ENCODE measurements at regions not wholly inside any gene's neighbourhood (a gene's known extent, or its start where the extent isn't known, plus 50 kb on each side); places are given as distances from the start of the nearest gene placed in this dataset.

GRCh38 chr5:2565147-2565546, 186.3 kb downstream of the IRX2 start:
- no peaks in the 10 kb centered on the region for H3K4me1 ChIP-seq (ENCODE audit: control extremely low read depth in 1 of 4, control insufficient read depth in 4 of 4, insufficient read depth in 4 of 4, low read length in 3 of 4)
- POLR2A ChIA-PET: no interaction called here
- 95% methylated on average over 4 of the region's 6 CpGs for WGBS (ENCODE audit: insufficient coverage)
- no peak overlapping the region for H3K27ac ChIP-seq (ENCODE audit: insufficient read depth in 1 of 2, low read depth in 1 of 2, low read length in 2 of 2, poor library complexity in 1 of 2, severe bottlenecking in 2 of 2)
- H3K9me3 ChIP-seq (ENCODE audit: control extremely low read depth in 1 of 5, control insufficient read depth in 4 of 5, insufficient read depth in 2 of 5, low read depth in 1 of 5, low read length in 4 of 5): peaks cover 0 to 3% (median 1%) of the 10 kb centered on the region in 5 experiments
- no peak for DNase-seq
- H3K36me3 ChIP-seq (ENCODE audit: control insufficient read depth in 4 of 4, insufficient read depth in 4 of 4, low read length in 3 of 4): no peaks in the 10 kb centered on the region
- no peaks in the 10 kb centered on the region for H3K27me3 ChIP-seq (replicated peaks in 2 of 5; ENCODE audit: control insufficient read depth in 4 of 5, insufficient read depth in 5 of 5, low read length in 4 of 5)
- no peak overlapping the region for H3K4me3 ChIP-seq (ENCODE audit: control insufficient read depth in 1 of 7, extremely low read depth in 1 of 7, insufficient read depth in 4 of 7, low read depth in 2 of 7, low read length in 6 of 7)
- CTCF ChIA-PET: no interaction called here

DNA sequence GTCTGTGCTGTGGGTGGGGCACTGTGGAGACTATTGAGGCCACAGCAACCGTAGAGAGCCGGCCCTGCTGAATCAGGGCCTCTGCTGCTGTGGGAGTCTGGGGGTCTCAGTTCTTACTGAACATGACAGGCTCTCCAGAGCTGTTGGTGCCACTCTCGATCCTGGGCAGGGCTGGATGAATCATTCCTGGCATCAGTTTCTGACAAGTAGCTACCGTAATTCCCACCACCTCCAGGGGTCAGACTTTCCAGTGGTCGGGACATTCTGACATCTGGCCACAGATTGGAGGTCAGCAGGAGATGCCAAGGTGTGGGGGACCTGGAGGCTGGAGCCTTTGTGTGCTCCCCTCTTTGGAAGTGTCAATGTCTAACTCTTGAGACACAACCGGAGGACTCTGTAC, 188.4 kb downstream of the IRX2 start:
- no peak for DNase-seq
- Histone ChIP-seq H3K9me3 (ENCODE audit: control extremely low read depth in 1 of 5, control insufficient read depth in 4 of 5, insufficient read depth in 2 of 5, low read depth in 1 of 5, low read length in 4 of 5) (peaks cover 0 to 3% (median 1%) of the 10 kb centered on the region in 5 experiments), H3K27me3 (replicated peaks in 2 of 5; ENCODE audit: control insufficient read depth in 4 of 5, insufficient read depth in 5 of 5, low read length in 4 of 5) (no peaks in the 10 kb centered on the region), H3K36me3 (ENCODE audit: control insufficient read depth in 4 of 4, insufficient read depth in 4 of 4, low read length in 3 of 4) (no peaks in the 10 kb centered on the region), H3K27ac (ENCODE audit: insufficient read depth in 1 of 2, low read depth in 1 of 2, low read length in 2 of 2, poor library complexity in 1 of 2, severe bottlenecking in 2 of 2) (no peak overlapping the region), H3K4me3 (ENCODE audit: control insufficient read depth in 1 of 7, extremely low read depth in 1 of 7, insufficient read depth in 4 of 7, low read depth in 2 of 7, low read length in 6 of 7) (no peak overlapping the region), H3K4me1 (ENCODE audit: control extremely low read depth in 1 of 4, control insufficient read depth in 4 of 4, insufficient read depth in 4 of 4, low read length in 3 of 4) (no peaks in the 10 kb centered on the region)
- ChIA-PET POLR2A (no interaction called here), CTCF (no interaction called here)
- WGBS (ENCODE audit: insufficient coverage): 94% methylated on average over 6 of the region's 6 CpGs

DNA sequence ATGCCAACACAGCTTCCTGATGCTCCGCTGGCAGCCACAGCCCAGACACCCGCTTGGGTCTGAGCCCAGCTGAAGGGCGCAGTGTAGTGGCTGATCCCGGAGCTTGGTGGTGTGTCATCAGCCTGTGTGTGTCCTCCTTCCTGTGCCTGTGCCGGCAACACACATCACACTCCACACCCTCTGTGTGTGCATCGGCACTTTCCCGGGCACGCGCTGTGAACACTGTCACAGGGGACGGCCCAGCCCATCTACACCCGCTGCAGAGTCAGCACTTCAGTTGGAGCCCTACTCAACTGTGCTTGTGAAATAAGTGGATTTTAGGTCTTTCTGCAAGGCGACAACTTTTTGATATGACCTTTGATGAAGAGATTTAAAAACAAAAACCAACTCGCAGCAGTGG, 189.4 kb downstream of the IRX2 start:
- ChIA-PET POLR2A (no interaction called here), CTCF (no interaction called here)
- Histone ChIP-seq H3K36me3 (ENCODE audit: control insufficient read depth in 4 of 4, insufficient read depth in 4 of 4, low read length in 3 of 4) (no peaks in the 10 kb centered on the region), H3K27ac (ENCODE audit: insufficient read depth in 1 of 2, low read depth in 1 of 2, low read length in 2 of 2, poor library complexity in 1 of 2, severe bottlenecking in 2 of 2) (no peak overlapping the region), H3K9me3 (ENCODE audit: control extremely low read depth in 1 of 5, control insufficient read depth in 4 of 5, insufficient read depth in 2 of 5, low read depth in 1 of 5, low read length in 4 of 5) (peaks cover 0 to 3% (median 1%) of the 10 kb centered on the region in 5 experiments), H3K27me3 (replicated peaks in 2 of 5; ENCODE audit: control insufficient read depth in 4 of 5, insufficient read depth in 5 of 5, low read length in 4 of 5) (no peaks in the 10 kb centered on the region), H3K4me1 (ENCODE audit: control extremely low read depth in 1 of 4, control insufficient read depth in 4 of 4, insufficient read depth in 4 of 4, low read length in 3 of 4) (no peaks in the 10 kb centered on the region), H3K4me3 (ENCODE audit: control insufficient read depth in 1 of 7, extremely low read depth in 1 of 7, insufficient read depth in 4 of 7, low read depth in 2 of 7, low read length in 6 of 7) (no peak overlapping the region)
- 88% methylated on average over 4 of the region's 13 CpGs for WGBS (ENCODE audit: insufficient coverage)
- no peak for DNase-seq

- Histone ChIP-seq H3K27ac (ENCODE audit: insufficient read depth in 1 of 2, low read depth in 1 of 2, low read length in 2 of 2, poor library complexity in 1 of 2, severe bottlenecking in 2 of 2) (no peak overlapping the region), H3K4me1 (ENCODE audit: control extremely low read depth in 1 of 4, control insufficient read depth in 4 of 4, insufficient read depth in 4 of 4, low read length in 3 of 4) (no peaks in the 10 kb centered on the region), H3K27me3 (replicated peaks in 2 of 5; ENCODE audit: control insufficient read depth in 4 of 5, insufficient read depth in 5 of 5, low read length in 4 of 5) (no peaks in the 10 kb centered on the region), H3K4me3 (ENCODE audit: control insufficient read depth in 1 of 7, extremely low read depth in 1 of 7, insufficient read depth in 4 of 7, low read depth in 2 of 7, low read length in 6 of 7) (no peak overlapping the region), H3K36me3 (ENCODE audit: control insufficient read depth in 4 of 4, insufficient read depth in 4 of 4, low read length in 3 of 4) (no peaks in the 10 kb centered on the region), H3K9me3 (ENCODE audit: control extremely low read depth in 1 of 5, control insufficient read depth in 4 of 5, insufficient read depth in 2 of 5, low read depth in 1 of 5, low read length in 4 of 5) (peaks cover 0 to 3% (median 2%) of the 10 kb centered on the region in 5 experiments)
- ChIA-PET CTCF (no interaction called here), POLR2A (no interaction called here)
- 97% methylated on average over 4 of the region's 5 CpGs for WGBS (ENCODE audit: insufficient coverage)
- DNase-seq: no peak
Measured at GRCh38 chr5:2560435-2560834, 191.0 kb downstream of the IRX2 start.

DNA sequence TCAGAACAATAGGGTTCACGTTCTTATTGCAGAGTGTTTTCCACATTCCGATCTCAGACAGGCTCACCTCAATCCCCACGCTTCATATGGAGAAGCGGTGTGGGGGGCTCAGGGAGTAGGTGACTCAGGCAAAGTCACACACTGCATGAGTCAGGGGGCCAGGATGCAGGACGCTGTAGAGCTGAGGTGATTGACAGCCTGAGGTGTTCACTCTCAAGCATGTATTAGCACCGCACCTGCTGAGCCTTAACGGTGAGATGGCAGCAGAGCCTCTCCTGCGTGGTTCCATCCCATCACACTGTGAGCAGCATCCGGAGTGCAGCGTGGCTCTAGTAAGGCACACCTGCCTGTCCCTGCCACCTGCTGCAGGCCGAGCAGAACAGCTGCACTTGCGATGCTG, 194.0 kb downstream of the IRX2 start:
- POLR2A ChIA-PET: no interaction called here
- no peak for DNase-seq
- Histone ChIP-seq H3K9me3 (ENCODE audit: control extremely low read depth in 1 of 5, control insufficient read depth in 4 of 5, insufficient read depth in 2 of 5, low read depth in 1 of 5, low read length in 4 of 5) (peaks cover 0 to 13% (median 3%) of the 10 kb centered on the region in 5 experiments), H3K36me3 (ENCODE audit: control insufficient read depth in 4 of 4, insufficient read depth in 4 of 4, low read length in 3 of 4) (no peaks in the 10 kb centered on the region), H3K27me3 (replicated peaks in 2 of 5; ENCODE audit: control insufficient read depth in 4 of 5, insufficient read depth in 5 of 5, low read length in 4 of 5) (no peaks in the 10 kb centered on the region), H3K27ac (ENCODE audit: insufficient read depth in 1 of 2, low read depth in 1 of 2, low read length in 2 of 2, poor library complexity in 1 of 2, severe bottlenecking in 2 of 2) (no peak overlapping the region), H3K4me1 (ENCODE audit: control extremely low read depth in 1 of 4, control insufficient read depth in 4 of 4, insufficient read depth in 4 of 4, low read length in 3 of 4) (no peaks in the 10 kb centered on the region), H3K4me3 (ENCODE audit: control insufficient read depth in 1 of 7, extremely low read depth in 1 of 7, insufficient read depth in 4 of 7, low read depth in 2 of 7, low read length in 6 of 7) (no peak overlapping the region)
- WGBS (ENCODE audit: insufficient coverage): 96% methylated on average over 11 of the region's 12 CpGs
- CTCF ChIA-PET: no interaction called here

DNA sequence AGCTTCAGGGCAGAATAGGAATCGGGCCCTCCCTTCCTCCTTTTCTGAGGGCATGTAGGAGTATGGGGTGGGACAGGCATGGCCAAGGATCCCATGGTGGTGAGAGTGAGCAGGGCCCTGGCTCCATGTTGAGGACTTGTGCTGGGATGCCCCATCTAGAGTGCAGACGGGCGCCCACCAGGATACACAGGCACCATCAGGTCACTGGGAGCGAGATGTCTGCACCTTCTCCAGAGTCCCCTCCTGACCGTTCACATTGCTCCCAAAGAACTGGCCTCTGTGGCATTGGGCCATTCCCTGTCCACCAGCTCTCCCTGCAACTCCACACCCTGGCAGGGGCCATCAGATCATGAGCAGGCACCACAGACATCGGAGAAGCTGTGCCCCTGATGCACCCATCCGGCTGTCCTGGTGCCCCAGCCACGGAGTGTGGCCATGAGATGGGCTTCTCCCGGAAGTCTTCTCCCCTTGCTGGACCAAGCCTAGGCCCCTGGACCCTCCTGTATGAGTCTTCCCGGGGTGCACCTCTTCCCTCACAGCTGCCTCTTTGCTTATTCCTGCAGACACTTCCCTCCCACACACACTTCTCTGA, 195.0 kb downstream of the IRX2 start:
- Histone ChIP-seq H3K27ac (ENCODE audit: insufficient read depth in 1 of 2, low read depth in 1 of 2, low read length in 2 of 2, poor library complexity in 1 of 2, severe bottlenecking in 2 of 2) (no peak overlapping the region), H3K4me1 (ENCODE audit: control extremely low read depth in 1 of 4, control insufficient read depth in 4 of 4, insufficient read depth in 4 of 4, low read length in 3 of 4) (no peaks in the 10 kb centered on the region), H3K27me3 (replicated peaks in 2 of 5; ENCODE audit: control insufficient read depth in 4 of 5, insufficient read depth in 5 of 5, low read length in 4 of 5) (no peaks in the 10 kb centered on the region), H3K9me3 (ENCODE audit: control extremely low read depth in 1 of 5, control insufficient read depth in 4 of 5, insufficient read depth in 2 of 5, low read depth in 1 of 5, low read length in 4 of 5) (peaks cover 0 to 13% (median 3%) of the 10 kb centered on the region in 5 experiments), H3K36me3 (ENCODE audit: control insufficient read depth in 4 of 4, insufficient read depth in 4 of 4, low read length in 3 of 4) (no peaks in the 10 kb centered on the region), H3K4me3 (ENCODE audit: control insufficient read depth in 1 of 7, extremely low read depth in 1 of 7, insufficient read depth in 4 of 7, low read depth in 2 of 7, low read length in 6 of 7) (no peak overlapping the region)
- 93% methylated on average over 10 of the region's 10 CpGs for WGBS (ENCODE audit: insufficient coverage)
- DNase-seq: no peak
- ChIA-PET POLR2A (no interaction called here), CTCF (no interaction called here)

- ChIA-PET CTCF (no interaction called here), POLR2A (no interaction called here)
- WGBS (ENCODE audit: insufficient coverage): no CpG with 5 or more reads among the region's 2 CpGs
- no peak overlapping the region for H3K27ac ChIP-seq (ENCODE audit: insufficient read depth in 1 of 2, low read depth in 1 of 2, low read length in 2 of 2, poor library complexity in 1 of 2, severe bottlenecking in 2 of 2)
- H3K9me3 ChIP-seq (ENCODE audit: control extremely low read depth in 1 of 5, control insufficient read depth in 4 of 5, insufficient read depth in 2 of 5, low read depth in 1 of 5, low read length in 4 of 5): peaks cover 0 to 13% (median 3%) of the 10 kb centered on the region in 5 experiments
- no peak for DNase-seq
- H3K4me1 ChIP-seq (ENCODE audit: control extremely low read depth in 1 of 4, control insufficient read depth in 4 of 4, insufficient read depth in 4 of 4, low read length in 3 of 4): no peaks in the 10 kb centered on the region
- H3K4me3 ChIP-seq (ENCODE audit: control insufficient read depth in 1 of 7, extremely low read depth in 1 of 7, insufficient read depth in 4 of 7, low read depth in 2 of 7, low read length in 6 of 7): no peak overlapping the region
- H3K27me3 ChIP-seq (replicated peaks in 2 of 5; ENCODE audit: control insufficient read depth in 4 of 5, insufficient read depth in 5 of 5, low read length in 4 of 5): no peaks in the 10 kb centered on the region
- H3K36me3 ChIP-seq (ENCODE audit: control insufficient read depth in 4 of 4, insufficient read depth in 4 of 4, low read length in 3 of 4): no peaks in the 10 kb centered on the region
Measured at GRCh38 chr5:2553611-2554010, 197.9 kb downstream of the IRX2 start.
